HUES64 (cell line): ENCODE measurements at regions not wholly inside any gene's neighbourhood (a gene's known extent, or its start where the extent isn't known, plus 50 kb on each side); places are given as distances from the start of the nearest gene placed in this dataset.
A peak's percentile ranks its signal among the peaks of the same experiment; 100 is the strongest.

Source experiments
- H3K27ac ChIP-seq: 2 replicates; pipeline ENCODE4 v1.7.0; 2013; ENCODE audit warnings: low read depth, low read length, inconsistent platforms
- H3K27me3 ChIP-seq: 2 replicates; pipeline ENCODE4 v1.6.1; 2013; ENCODE audit warnings: mild to moderate bottlenecking, low read length; ENCODE audit not compliant: insufficient read depth
- H3K36me3 ChIP-seq: 2 replicates; pipeline ENCODE4 v1.6.1; 2013; ENCODE audit warnings: mild to moderate bottlenecking, low read length; ENCODE audit not compliant: insufficient read depth
- H3K4me1 ChIP-seq: 2 replicates; pipeline ENCODE4 v1.6.1; 2013; ENCODE audit warnings: mild to moderate bottlenecking, low read length, moderate library complexity; ENCODE audit not compliant: insufficient read depth
- H3K4me3 ChIP-seq: 2 replicates; pipeline ENCODE4 v1.5.1; 2013; ENCODE audit warnings: mild to moderate bottlenecking, low read length, moderate library complexity
- H3K9ac ChIP-seq: 2 replicates; pipeline ENCODE4 v1.6.1; 2013; ENCODE audit warnings: mild to moderate bottlenecking, low read depth, low read length
- H3K9me3 ChIP-seq: 2 replicates; pipeline ENCODE4 v1.6.1; 2013; ENCODE audit warnings: low read depth, low read length; ENCODE audit not compliant: insufficient read depth
- WGBS: fragments of 150-250, 120-280 bp; methylation state at CpG from one replicate; pipeline ENCODE4 v1.1.7; 2013; ENCODE audit warnings: missing lambda C conversion rate; 5-methylcytosine and 5-hydroxymethylcytosine counted together

DNA sequence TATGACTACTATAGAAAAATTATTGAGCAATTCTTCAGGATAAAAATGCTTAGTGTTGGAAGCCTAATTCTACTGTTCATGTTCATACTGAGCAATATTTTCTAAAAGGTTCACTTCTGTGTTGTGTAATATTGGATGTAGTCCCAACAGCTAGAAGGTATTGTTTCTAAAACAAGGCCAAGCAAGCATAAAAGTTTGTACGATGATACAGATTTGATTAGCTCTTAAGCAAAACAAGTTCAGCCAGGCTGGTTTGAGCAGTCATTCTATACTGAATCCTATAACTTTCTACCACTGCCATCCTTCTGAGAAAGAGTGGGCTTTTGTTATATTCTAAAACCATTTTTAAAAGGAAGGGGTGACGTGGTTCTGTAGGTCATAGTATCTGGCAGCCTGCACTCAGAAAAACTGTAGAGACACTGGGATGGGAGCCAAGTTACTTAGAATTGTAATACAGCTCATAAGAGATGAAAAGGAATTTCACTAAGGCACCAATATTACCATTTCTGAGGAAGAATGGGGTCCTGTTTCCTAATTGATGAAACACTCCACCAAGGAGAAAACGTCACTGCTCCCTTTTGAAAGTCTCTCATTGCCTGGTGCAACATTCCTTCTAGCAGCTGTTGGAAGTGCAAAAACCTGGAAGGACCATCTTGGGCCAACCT is 275.0 kb upstream of the DACH1 start:
- Histone ChIP-seq H3K4me3 (no peak overlapping the region), H3K27me3 (no peaks in the 10 kb centered on the region), H3K27ac (no peak overlapping the region), H3K9me3 (no peaks in the 10 kb centered on the region), H3K4me1 (peaks cover 5% of the 10 kb centered on the region; the same call in 1 of the 2 replicates), H3K9ac (no peak overlapping the region), H3K36me3 (no peaks in the 10 kb centered on the region)
- 89% methylated on average over 3 of the region's 3 CpGs for WGBS

GRCh38 chr13:72139192-72139591 is 272.2 kb upstream of the DACH1 start:
- Histone ChIP-seq H3K27ac (no peak overlapping the region), H3K4me1 (peaks cover 15% of the 10 kb centered on the region), H3K9me3 (no peaks in the 10 kb centered on the region), H3K36me3 (no peaks in the 10 kb centered on the region), H3K4me3 (no peak overlapping the region), H3K9ac (no peak overlapping the region), H3K27me3 (no peaks in the 10 kb centered on the region)
- WGBS, result 55% methylated on average over 1 of the region's 1 CpG

GRCh38 chr13:72132075-72132474 is 265.1 kb upstream of the DACH1 start:
- Histone ChIP-seq H3K9ac (no peak overlapping the region), H3K4me3 (no peak overlapping the region), H3K36me3 (no peaks in the 10 kb centered on the region), H3K4me1 (peaks cover 12% of the 10 kb centered on the region), H3K9me3 (no peaks in the 10 kb centered on the region), H3K27ac (no peak overlapping the region), H3K27me3 (no peaks in the 10 kb centered on the region)
- 93% methylated on average over 2 of the region's 2 CpGs for WGBS

GRCh38 chr13:72129117-72129516 is 262.1 kb upstream of the DACH1 start:
- H3K9me3 ChIP-seq, result no peaks in the 10 kb centered on the region
- whole genome bisulfite sequencing, result 82% methylated on average over 3 of the region's 3 CpGs

DNA sequence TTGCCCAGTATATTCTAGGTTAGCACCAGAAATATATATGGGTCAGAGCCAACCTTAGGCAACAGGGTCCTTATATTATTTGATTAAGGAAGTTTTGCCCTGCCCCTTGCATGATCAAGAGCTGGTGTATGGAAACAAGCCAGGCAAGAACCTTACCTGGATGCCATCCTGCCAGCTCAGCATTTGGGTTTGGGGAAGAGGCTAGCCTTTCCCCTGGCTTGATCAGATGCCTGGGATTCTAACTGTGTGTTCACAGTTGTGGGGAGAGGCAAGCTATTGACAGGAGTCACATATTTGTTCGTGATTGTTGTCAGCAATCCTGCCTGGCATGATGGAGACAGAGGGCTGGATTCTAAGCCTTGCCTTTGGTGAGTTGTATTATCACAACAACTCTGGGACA is 260.0 kb upstream of the DACH1 start:
- Histone ChIP-seq H3K27me3 (no peaks in the 10 kb centered on the region), H3K27ac (no peak overlapping the region), H3K9ac (no peak overlapping the region), H3K9me3 (no peaks in the 10 kb centered on the region; the same call in 1 of the 2 replicates), H3K36me3 (no peaks in the 10 kb centered on the region), H3K4me3 (no peak overlapping the region), H3K4me1 (peaks cover 18% of the 10 kb centered on the region)
- WGBS, result 78% methylated on average over 1 of the region's 1 CpG

More at GRCh38 chr13:72129117-72129516, 262.1 kb upstream of the DACH1 start:
- Histone ChIP-seq H3K4me1 (peaks cover 6% of the 10 kb centered on the region; the same call in 1 of the 2 replicates), H3K36me3 (no peaks in the 10 kb centered on the region), H3K4me3 (no peak overlapping the region), H3K9ac (no peak overlapping the region), H3K27ac (no peak overlapping the region), H3K27me3 (no peaks in the 10 kb centered on the region)

GRCh38 chr13:72126424-72126823 is 259.4 kb upstream of the DACH1 start:
- H3K27ac ChIP-seq, result no peak overlapping the region
- no peaks in the 10 kb centered on the region for H3K27me3 ChIP-seq
- WGBS, result 97% methylated on average over 2 of the region's 2 CpGs
- no peak overlapping the region for H3K9ac ChIP-seq
- H3K4me1 ChIP-seq, result peaks cover 24% of the 10 kb centered on the region
- H3K9me3 ChIP-seq, result no peaks in the 10 kb centered on the region; the same call in 1 of the 2 replicates
- no peak overlapping the region for H3K4me3 ChIP-seq
- no peaks in the 10 kb centered on the region for H3K36me3 ChIP-seq

GRCh38 chr13:72125561-72125960 is 258.6 kb upstream of the DACH1 start:
- no peak overlapping the region for H3K9ac ChIP-seq
- H3K27me3 ChIP-seq, result no peaks in the 10 kb centered on the region
- no peak overlapping the region for H3K4me3 ChIP-seq
- 93% methylated on average over 2 of the region's 3 CpGs for WGBS
- H3K27ac ChIP-seq, result no peak overlapping the region
- H3K9me3 ChIP-seq, result no peaks in the 10 kb centered on the region; the same call in 1 of the 2 replicates
- no peaks in the 10 kb centered on the region for H3K36me3 ChIP-seq
- peaks cover 32% of the 10 kb centered on the region for H3K4me1 ChIP-seq

GRCh38 chr13:72122661-72123255 is 255.8 kb upstream of the DACH1 start:
- Histone ChIP-seq H3K4me3 (no peak overlapping the region), H3K27me3 (no peaks in the 10 kb centered on the region), H3K27ac (peak overlapping the region; percentile 52; the same call in 1 of the 2 replicates), H3K9me3 (no peaks in the 10 kb centered on the region; the same call in 1 of the 2 replicates), H3K36me3 (no peaks in the 10 kb centered on the region), H3K4me1 (peaks cover 51% of the 10 kb centered on the region), H3K9ac (no peak overlapping the region)
- WGBS, result 90% methylated on average over 3 of the region's 3 CpGs

- H3K27me3 ChIP-seq, result no peaks in the 10 kb centered on the region
- WGBS, result 75% methylated on average over 2 of the region's 3 CpGs
- H3K9me3 ChIP-seq, result no peaks in the 10 kb centered on the region; the same call in 1 of the 2 replicates
- peak overlapping the region; percentile 46; the same call in 1 of the 2 replicates for H3K9ac ChIP-seq
- H3K4me3 ChIP-seq, result peak overlapping the region; percentile 6; the same call in 1 of the 2 replicates
- peaks cover 45% of the 10 kb centered on the region for H3K4me1 ChIP-seq
- no peaks in the 10 kb centered on the region for H3K36me3 ChIP-seq
- peak overlapping the region; percentile 74 for H3K27ac ChIP-seq
Observed at GRCh38 chr13:72121466-72121865, 254.5 kb upstream of the DACH1 start.

DNA sequence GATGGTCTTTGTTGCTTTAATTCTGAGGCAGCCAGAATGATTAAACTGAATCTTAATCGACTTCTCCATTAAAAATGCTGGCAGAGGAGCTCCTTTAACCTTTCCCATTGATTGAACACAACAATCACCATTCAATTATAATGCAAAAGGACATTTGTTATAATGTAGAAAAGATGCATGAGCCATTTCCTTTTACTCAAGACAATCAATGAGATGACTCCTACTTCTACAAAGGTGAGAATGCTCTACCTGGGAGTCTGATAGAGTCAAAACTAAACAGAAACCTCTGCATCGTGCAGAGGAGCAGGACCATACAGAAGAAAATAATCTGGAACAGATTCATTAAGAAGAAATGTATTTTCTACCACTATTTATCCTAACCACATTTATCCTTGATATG is 253.6 kb upstream of the DACH1 start:
- H3K9me3 ChIP-seq, result no peaks in the 10 kb centered on the region; the same call in 1 of the 2 replicates
- peak overlapping the region; percentile 46; the same call in 1 of the 2 replicates for H3K9ac ChIP-seq
- peak overlapping the region; percentile 6; the same call in 1 of the 2 replicates for H3K4me3 ChIP-seq
- peak overlapping the region; percentile 74 for H3K27ac ChIP-seq
- 67% methylated on average over 2 of the region's 2 CpGs for WGBS
- peaks cover 45% of the 10 kb centered on the region for H3K4me1 ChIP-seq
- H3K36me3 ChIP-seq, result no peaks in the 10 kb centered on the region
- no peaks in the 10 kb centered on the region for H3K27me3 ChIP-seq

GRCh38 chr13:72113931-72114330 is 246.9 kb upstream of the DACH1 start:
- no peaks in the 10 kb centered on the region for H3K27me3 ChIP-seq
- no peak overlapping the region for H3K4me3 ChIP-seq
- 91% methylated on average over 2 of the region's 2 CpGs for WGBS
- H3K9me3 ChIP-seq, result no peaks in the 10 kb centered on the region
- peaks cover 3% of the 10 kb centered on the region; the same call in 1 of the 2 replicates for H3K4me1 ChIP-seq
- no peaks in the 10 kb centered on the region for H3K36me3 ChIP-seq
- H3K27ac ChIP-seq, result no peak overlapping the region
- no peak overlapping the region for H3K9ac ChIP-seq
